Trophoblast cell (in vitro differentiated cells and primary cell): ENCODE measurements at regions not wholly inside any gene's neighbourhood (a gene's known extent, or its start where the extent isn't known, plus 50 kb on each side); places are given as distances from the start of the nearest gene placed in this dataset.

Experiments used
- DNase-seq, 2 donors: peaks; one replicate each; pipeline ENCODE4 v3.0.0-alpha.2; 2016
- H2AFZ ChIP-seq: 2 replicates; pipeline ENCODE4 v1.6.1; 2013; ENCODE audit warnings: low read length, moderate library complexity, mild to moderate bottlenecking; ENCODE audit not compliant: insufficient read depth, poor library complexity
- H2AK5ac ChIP-seq: 2 replicates; pipeline ENCODE4 v1.6.1; 2013; ENCODE audit warnings: mild to moderate bottlenecking, low read length
- H2BK120ac ChIP-seq: 2 replicates; pipeline ENCODE4 v1.6.1; 2013; ENCODE audit warnings: low read length, mild to moderate bottlenecking, moderate library complexity; ENCODE audit not compliant: insufficient read depth, poor library complexity
- H2BK12ac ChIP-seq: 2 replicates; pipeline ENCODE4 v1.6.1; 2013; ENCODE audit warnings: mild to moderate bottlenecking, low read length, moderate library complexity
- H2BK5ac ChIP-seq: 2 replicates; pipeline ENCODE4 v1.6.1; 2013; ENCODE audit warnings: low read length, low read depth, moderate library complexity, mild to moderate bottlenecking; ENCODE audit not compliant: poor library complexity
- H3K14ac ChIP-seq: 2 replicates; pipeline ENCODE4 v1.6.1; 2013; ENCODE audit warnings: mild to moderate bottlenecking, low read length
- H3K18ac ChIP-seq: 2 replicates; pipeline ENCODE4 v1.6.1; 2013; ENCODE audit warnings: mild to moderate bottlenecking, low read length
- H3K23ac ChIP-seq: 2 replicates; pipeline ENCODE4 v1.6.1; 2013; ENCODE audit warnings: low read length
- H3K27ac ChIP-seq: 2 replicates; pipeline ENCODE4 v1.5.1; 2013; ENCODE audit warnings: low read depth, mild to moderate bottlenecking, inconsistent platforms, low read length, moderate library complexity
- H3K27me3 ChIP-seq: 2 replicates; pipeline ENCODE4 v1.6.1; 2013; ENCODE audit warnings: inconsistent platforms, mild to moderate bottlenecking, low read length, moderate library complexity; ENCODE audit not compliant: insufficient read depth
- H3K36me3 ChIP-seq, 2 experiments: 1 replicate in 1 of 2; 2 replicates in 1 of 2; pipeline ENCODE4 v1.6.1; 2013; ENCODE audit warnings: low read length in 2 of 2, mild to moderate bottlenecking in 2 of 2, moderate library complexity in 1 of 2; ENCODE audit not compliant: insufficient read depth in 2 of 2, control insufficient read depth in 1 of 2
- H3K4ac ChIP-seq: 2 replicates; pipeline ENCODE4 v1.6.1; 2013; ENCODE audit warnings: low read depth, mild to moderate bottlenecking, low read length, moderate library complexity
- H3K4me1 ChIP-seq, 2 experiments: 1 replicate in 1 of 2; 2 replicates in 1 of 2; pipeline ENCODE4 v1.6.1; 2013; ENCODE audit warnings: low read length in 2 of 2, mild to moderate bottlenecking in 2 of 2, moderate library complexity in 1 of 2; ENCODE audit not compliant: insufficient read depth in 2 of 2, control insufficient read depth in 1 of 2
- H3K4me2 ChIP-seq: 2 replicates; pipeline ENCODE4 v1.6.1; 2013; ENCODE audit warnings: inconsistent platforms, mild to moderate bottlenecking, low read length, moderate library complexity
- H3K4me3 ChIP-seq: 2 replicates; pipeline ENCODE4 v1.5.1; 2013; ENCODE audit warnings: mild to moderate bottlenecking, low read depth, low read length, inconsistent platforms
- H3K79me1 ChIP-seq: one replicate; pipeline ENCODE4 v1.6.1; 2013; ENCODE audit warnings: low read length
- H3K79me2 ChIP-seq: 2 replicates; pipeline ENCODE4 v1.6.1; 2013; ENCODE audit warnings: low read length, mild to moderate bottlenecking; ENCODE audit not compliant: control insufficient read depth, insufficient read depth, poor library complexity
- H3K9ac ChIP-seq: 2 replicates; pipeline ENCODE4 v1.6.1; 2013; ENCODE audit warnings: mild to moderate bottlenecking, low read length
- H3K9me3 ChIP-seq: 2 replicates; pipeline ENCODE4 v1.6.1; 2013; ENCODE audit warnings: low read depth, mild to moderate bottlenecking, control low read depth, inconsistent platforms, low read length; ENCODE audit not compliant: insufficient read depth
- H4K12ac ChIP-seq: 2 replicates; pipeline ENCODE4 v1.6.1; 2013; ENCODE audit warnings: low read depth, mild to moderate bottlenecking, low read length, moderate library complexity
- H4K8ac ChIP-seq: 2 replicates; pipeline ENCODE4 v1.6.1; 2013; ENCODE audit warnings: low read depth, mild to moderate bottlenecking, low read length, moderate library complexity
- H4K91ac ChIP-seq: one replicate; pipeline ENCODE4 v1.6.1; 2013; ENCODE audit warnings: low read depth, mild to moderate bottlenecking, low read length, moderate library complexity
- WGBS: extraction: QIAGEN DNeasy Blood & Tissue Kit; methylation state at CpG from one replicate; pipeline ENCODE4 v1.1.7; 2013; ENCODE audit warnings: missing lambda C conversion rate; ENCODE audit not compliant: insufficient read length, insufficient coverage; ENCODE audit errors: extremely low coverage; 5-methylcytosine and 5-hydroxymethylcytosine counted together

DNA sequence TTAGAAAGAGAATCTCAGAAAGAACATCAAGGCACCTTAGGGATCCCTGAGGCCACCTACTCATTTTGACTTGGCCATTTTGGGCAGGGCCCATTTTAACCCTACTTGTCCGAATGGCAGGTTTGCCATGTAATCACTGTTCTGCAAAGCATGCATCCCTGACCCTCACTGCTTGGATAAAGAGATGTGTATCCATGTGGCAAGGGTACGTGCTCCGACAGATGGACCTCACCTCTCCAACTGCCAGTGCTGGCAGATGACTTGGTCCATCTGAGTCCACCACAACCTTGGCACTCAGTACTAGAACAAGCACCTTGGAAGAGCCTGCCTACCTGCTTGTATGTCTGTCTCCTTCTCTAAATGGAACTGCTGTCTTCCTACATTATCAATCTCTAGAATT, 139.4 kb downstream of the SPATA19 start:
- Histone ChIP-seq H3K4me1 (peaks cover 2 to 4% of the 10 kb centered on the region in 2 experiments), H3K9me3 (peaks cover 2% of the 10 kb centered on the region), H3K4ac (no peak overlapping the region), H4K12ac (no peak overlapping the region), H3K27ac (no peak overlapping the region), H4K8ac (no peak overlapping the region), H3K4me3 (no peak overlapping the region), H3K9ac (no peak overlapping the region), H2BK12ac (no peak overlapping the region), H3K79me1 (peaks cover 8% of the 10 kb centered on the region), H3K27me3 (no peaks in the 10 kb centered on the region), H3K4me2 (no peak overlapping the region), H4K91ac (peak overlapping the region; percentile 14), H3K14ac (no peak overlapping the region), H3K36me3 (no peaks in the 10 kb centered on the region), H2BK120ac (no peak overlapping the region), H2AK5ac (no peak overlapping the region), H3K18ac (no peak overlapping the region), H2BK5ac (no peak overlapping the region), H3K23ac (no peak overlapping the region), H3K79me2 (no peaks in the 10 kb centered on the region), H2AFZ (no peak overlapping the region)
- DNase-seq, result no peak
- no CpG with 5 or more reads among the region's 3 CpGs for WGBS

DNA sequence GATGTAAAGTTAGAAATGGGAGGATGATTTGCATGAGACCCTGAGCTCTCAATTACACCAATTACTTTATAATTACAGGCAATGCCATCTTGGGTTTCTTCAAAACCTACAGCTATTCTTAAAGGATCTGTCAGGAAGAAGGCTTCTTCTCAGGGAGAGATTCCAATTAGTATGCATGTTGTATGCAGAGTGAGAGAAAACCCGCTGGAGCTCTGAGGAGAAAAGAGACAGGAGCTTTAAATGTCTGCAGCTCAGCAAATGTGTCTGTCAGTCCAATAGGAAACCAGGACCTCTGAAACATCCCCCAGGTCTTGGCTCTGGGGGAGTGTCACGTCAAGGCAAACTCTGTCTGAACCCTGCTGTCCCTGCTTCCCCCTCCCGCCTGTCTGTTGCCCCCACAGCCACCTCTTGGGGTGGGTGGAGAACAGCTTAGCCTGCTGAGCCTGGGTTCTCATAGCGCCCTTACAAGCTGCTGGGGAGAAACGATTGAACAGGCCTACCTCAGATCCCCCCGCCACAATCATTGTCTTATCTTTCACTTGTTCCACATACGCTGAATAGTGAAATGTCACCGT, 140.2 kb downstream of the SPATA19 start:
- Histone ChIP-seq H3K14ac (no peak overlapping the region), H3K9ac (no peak overlapping the region), H4K91ac (no peak overlapping the region), H4K12ac (no peak overlapping the region), H3K79me2 (no peaks in the 10 kb centered on the region), H3K4me2 (no peak overlapping the region), H3K18ac (no peak overlapping the region), H2AFZ (no peak overlapping the region), H3K36me3 (no peaks in the 10 kb centered on the region), H2AK5ac (no peak overlapping the region), H3K79me1 (peaks cover 5% of the 10 kb centered on the region), H3K23ac (no peak overlapping the region), H3K4me3 (no peak overlapping the region), H3K4me1 (no peaks in the 10 kb centered on the region), H2BK5ac (no peak overlapping the region), H3K27me3 (no peaks in the 10 kb centered on the region), H4K8ac (no peak overlapping the region), H3K9me3 (peaks cover 2% of the 10 kb centered on the region), H3K27ac (no peak overlapping the region), H2BK12ac (no peak overlapping the region), H3K4ac (no peak overlapping the region), H2BK120ac (no peak overlapping the region)
- WGBS, result no CpG with 5 or more reads among the region's 8 CpGs
- DNase-seq, result no peak

DNA sequence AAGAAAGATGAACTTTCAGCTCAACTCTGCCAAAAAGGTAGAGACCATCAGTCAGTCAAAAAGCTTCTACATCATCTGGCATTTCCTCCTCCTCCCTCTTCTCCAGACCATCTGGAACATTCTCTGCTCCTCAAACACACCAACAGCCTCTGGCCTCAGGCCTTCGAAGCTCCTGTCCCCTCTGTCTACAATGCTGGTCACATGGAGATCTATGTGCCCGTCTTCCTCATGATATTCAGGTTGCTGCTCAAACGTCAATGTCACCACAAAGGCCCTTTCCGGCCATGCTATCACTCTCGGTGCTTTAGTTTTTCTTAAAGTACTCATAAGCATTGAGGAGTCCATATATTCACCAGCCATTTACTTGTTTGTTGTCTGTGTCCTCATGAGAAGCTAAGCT, 146.2 kb downstream of the SPATA19 start:
- WGBS, result no CpG with 5 or more reads among the region's 5 CpGs
- no peak overlapping the region for H4K8ac ChIP-seq
- no peak overlapping the region for H4K12ac ChIP-seq
- H3K36me3 ChIP-seq, result no peaks in the 10 kb centered on the region
- H3K4me3 ChIP-seq, result no peak overlapping the region
- no peak overlapping the region for H3K4ac ChIP-seq
- no peak overlapping the region for H3K14ac ChIP-seq
- no peaks in the 10 kb centered on the region for H3K27me3 ChIP-seq
- no peak overlapping the region for H2BK5ac ChIP-seq
- no peak overlapping the region for H3K18ac ChIP-seq
- H2AFZ ChIP-seq, result no peak overlapping the region
- H2AK5ac ChIP-seq, result no peak overlapping the region
- no peaks in the 10 kb centered on the region for H3K79me2 ChIP-seq
- no peak overlapping the region for H3K9ac ChIP-seq
- no peak for DNase-seq
- H3K23ac ChIP-seq, result no peak overlapping the region
- no peaks in the 10 kb centered on the region for H3K4me1 ChIP-seq
- H4K91ac ChIP-seq, result no peak overlapping the region
- H2BK12ac ChIP-seq, result no peak overlapping the region
- H2BK120ac ChIP-seq, result no peak overlapping the region
- H3K9me3 ChIP-seq, result no peaks in the 10 kb centered on the region
- H3K27ac ChIP-seq, result no peak overlapping the region
- no peaks in the 10 kb centered on the region for H3K79me1 ChIP-seq
- H3K4me2 ChIP-seq, result no peak overlapping the region

DNA sequence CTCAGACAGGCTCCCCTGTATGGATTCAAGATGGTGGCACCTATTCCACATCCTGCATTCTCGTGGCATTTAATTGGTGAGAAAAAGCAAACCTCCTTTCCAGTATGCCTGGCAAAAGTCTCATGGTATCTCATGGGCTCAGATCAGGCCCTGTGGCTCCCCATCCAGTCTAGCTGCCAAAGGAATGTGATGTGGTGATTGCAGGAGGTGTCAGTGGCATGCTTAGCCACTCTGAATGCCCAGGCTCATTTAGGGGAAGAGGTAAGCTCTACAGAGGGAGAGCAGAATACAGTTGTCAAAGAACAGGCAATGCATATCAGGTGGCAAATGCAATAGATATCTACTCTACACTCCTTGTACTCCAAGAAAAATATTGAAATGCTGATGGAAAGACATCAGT, 146.7 kb downstream of the SPATA19 start:
- Histone ChIP-seq H3K23ac (no peak overlapping the region), H3K14ac (no peak overlapping the region), H4K91ac (no peak overlapping the region), H4K12ac (no peak overlapping the region), H3K9me3 (no peaks in the 10 kb centered on the region), H3K36me3 (no peaks in the 10 kb centered on the region), H4K8ac (no peak overlapping the region), H3K4ac (no peak overlapping the region), H3K4me2 (no peak overlapping the region), H2AFZ (no peak overlapping the region), H3K9ac (peak overlapping the region; percentile 9), H3K27ac (no peak overlapping the region), H3K18ac (no peak overlapping the region), H3K4me1 (no peaks in the 10 kb centered on the region), H3K4me3 (no peak overlapping the region), H3K79me1 (no peaks in the 10 kb centered on the region), H3K27me3 (no peaks in the 10 kb centered on the region), H2AK5ac (no peak overlapping the region), H3K79me2 (no peaks in the 10 kb centered on the region), H2BK12ac (no peak overlapping the region), H2BK120ac (no peak overlapping the region), H2BK5ac (no peak overlapping the region)
- DNase-seq, result no peak
- no CpG with 5 or more reads among the region's 1 CpG for WGBS
